ENCODE measurements at regions not wholly inside any gene's neighbourhood (a gene's known extent, or its start where the extent isn't known, plus 50 kb on each side); places are given as distances from the start of the nearest gene placed in this dataset.

DNA sequence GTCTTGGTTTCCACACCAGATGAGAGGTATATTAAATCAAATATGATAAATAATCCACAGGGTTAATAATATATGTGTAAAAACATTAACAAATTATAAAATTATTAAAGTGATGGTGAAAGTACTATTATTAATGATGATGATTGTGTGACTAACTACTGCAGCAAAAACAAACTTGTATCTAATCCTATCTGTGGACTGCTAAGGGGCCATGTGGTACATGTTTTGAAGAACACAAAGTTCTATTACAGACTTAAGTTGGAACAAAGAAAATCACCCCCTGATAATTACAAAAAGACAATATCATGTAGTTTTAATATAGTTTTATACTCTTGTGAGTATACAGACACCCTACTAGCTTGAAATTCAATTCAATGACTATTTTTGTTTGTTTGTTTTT is 504.2 kb upstream of the NBEA start:
- no peak for DNase-seq (ENCODE audit: low spot score)
- no peak for FAIRE-seq

GRCh38 chr13:34452831-34453230 is 489.2 kb upstream of the NBEA start:
- no peak for DNase-seq (ENCODE audit: low spot score)
- no peak for FAIRE-seq

GRCh38 chr13:34458756-34459715 is 483.0 kb upstream of the NBEA start:
- FAIRE-seq: no peak
- DNase-seq (ENCODE audit: low spot score): no peak

GRCh38 chr13:34459856-34460255 is 482.2 kb upstream of the NBEA start:
- FAIRE-seq: no peak
- DNase-seq (ENCODE audit: low spot score): no peak

GRCh38 chr13:34462843-34463242 is 479.2 kb upstream of the NBEA start:
- peak; percentile 26 for DNase-seq (ENCODE audit: low spot score)
- no peak for FAIRE-seq

GRCh38 chr13:34464011-34464410 is 478.1 kb upstream of the NBEA start:
- no peak for FAIRE-seq
- DNase-seq (ENCODE audit: low spot score): no peak

- DNase-seq (ENCODE audit: low spot score): no peak
- no peak for FAIRE-seq
Measured at GRCh38 chr13:34465423-34465922, 476.6 kb upstream of the NBEA start.

DNA sequence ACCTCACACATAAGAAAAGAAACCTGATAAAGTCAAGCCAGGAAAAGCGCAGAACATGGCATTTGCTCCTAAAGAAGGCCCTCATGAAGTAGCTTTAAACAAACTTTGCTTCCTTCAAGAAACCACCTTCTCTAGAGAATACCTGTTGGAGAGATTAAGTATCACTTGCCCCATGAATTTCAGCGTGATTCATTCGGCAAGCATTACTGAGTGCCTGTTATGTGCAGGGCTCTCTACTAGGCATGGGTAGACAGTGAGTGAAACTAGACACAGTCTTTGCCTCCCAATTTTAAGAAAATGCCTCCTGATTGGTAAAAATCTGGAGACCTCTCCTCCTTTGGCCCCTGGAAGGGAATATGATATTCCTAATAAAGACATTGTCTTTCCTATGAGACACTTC is 475.8 kb upstream of the NBEA start:
- no peak for FAIRE-seq
- DNase-seq (ENCODE audit: low spot score): no peak

- no peak for FAIRE-seq
Measured at GRCh38 chr13:34467450-34468083, 474.5 kb upstream of the NBEA start.

GRCh38 chr13:34469196-34469986 is 472.7 kb upstream of the NBEA start:
- FAIRE-seq (no peak), DNase-seq (ENCODE audit: low spot score) (no peak)

More at GRCh38 chr13:34467450-34468083, 474.5 kb upstream of the NBEA start:
- no peak for DNase-seq (ENCODE audit: low spot score)

- DNase-seq (ENCODE audit: low spot score) (no peak), FAIRE-seq (no peak)
Measured at GRCh38 chr13:34474187-34474868, 467.7 kb upstream of the NBEA start.

- no peak for DNase-seq (ENCODE audit: low spot score)
- no peak for FAIRE-seq
Measured at GRCh38 chr13:34478376-34478775, 463.7 kb upstream of the NBEA start.

GRCh38 chr13:34502011-34502410 is 440.1 kb upstream of the NBEA start:
- no peak for FAIRE-seq
- DNase-seq (ENCODE audit: low spot score): no peak

DNA sequence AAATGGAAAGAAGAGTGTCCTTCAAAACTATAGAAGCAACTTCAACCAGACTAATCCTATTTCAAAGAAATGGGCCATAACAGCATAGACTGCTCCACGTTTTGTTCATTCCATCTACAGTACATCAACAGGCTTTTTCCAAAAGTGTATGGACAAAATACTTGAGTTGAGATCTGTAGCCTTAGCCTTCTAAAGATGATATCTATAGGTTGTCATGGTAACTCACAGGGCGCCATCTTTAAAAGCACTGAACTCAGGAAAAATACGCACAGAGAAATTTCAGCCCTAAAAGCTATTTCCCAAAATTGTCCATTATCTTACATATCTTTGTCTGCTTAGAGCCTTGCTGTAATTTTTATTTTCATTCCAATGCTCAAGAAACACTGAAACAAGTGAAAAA is 439.4 kb upstream of the NBEA start:
- DNase-seq (ENCODE audit: low spot score) (no peak), FAIRE-seq (no peak)

- DNase-seq (ENCODE audit: low spot score): no peak
- no peak for FAIRE-seq
Measured at GRCh38 chr13:34506796-34507195, 435.3 kb upstream of the NBEA start.

DNA sequence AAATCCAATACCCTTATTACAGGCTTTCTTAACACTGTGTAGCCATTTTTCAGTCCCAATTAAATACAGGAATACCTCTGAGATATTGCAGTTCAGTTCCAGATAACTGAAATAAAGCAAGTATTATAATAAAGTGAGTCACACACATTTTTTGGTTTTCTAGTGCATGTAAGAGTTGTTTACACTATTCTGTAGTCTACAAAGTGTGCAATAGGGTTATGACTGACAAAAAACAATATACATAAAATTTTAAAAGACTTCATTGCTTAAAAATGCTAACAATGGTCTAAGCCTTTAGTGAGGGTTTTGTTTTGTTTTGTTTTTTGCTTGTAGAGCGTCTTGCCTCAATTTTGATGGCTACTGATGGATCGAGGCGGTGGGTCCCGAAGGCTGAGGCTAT is 434.4 kb upstream of the NBEA start:
- FAIRE-seq: no peak
- DNase-seq (ENCODE audit: low spot score): no peak

GRCh38 chr13:34512817-34513216 is 429.3 kb upstream of the NBEA start:
- no peak for DNase-seq (ENCODE audit: low spot score)
- no peak for FAIRE-seq

GRCh38 chr13:34513526-34513925 is 428.5 kb upstream of the NBEA start:
- DNase-seq (ENCODE audit: low spot score) (no peak), FAIRE-seq (no peak)

DNA sequence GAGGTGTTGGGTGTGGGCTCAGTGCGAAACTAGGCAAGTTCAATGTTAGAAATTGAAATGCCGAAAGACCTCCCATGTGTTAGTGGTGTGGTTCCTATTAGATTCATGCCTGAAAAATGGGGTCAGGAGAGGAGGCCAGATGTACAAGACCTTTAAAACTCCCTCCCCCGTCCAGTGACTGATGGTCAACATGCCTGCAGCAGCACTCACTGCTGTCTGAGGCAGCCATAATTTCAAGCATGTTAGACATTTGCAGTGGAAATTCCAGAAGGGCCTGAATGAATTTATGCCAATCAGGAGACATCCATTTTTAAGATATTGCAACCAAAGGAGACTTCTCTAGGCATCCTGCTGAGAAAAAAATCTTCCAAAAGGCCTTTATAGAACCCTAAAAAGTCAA is 426.9 kb upstream of the NBEA start:
- DNase-seq (ENCODE audit: low spot score) (no peak), FAIRE-seq (no peak)

- no peak for DNase-seq (ENCODE audit: low spot score)
- no peak for FAIRE-seq
Measured at GRCh38 chr13:34521171-34521570, 420.9 kb upstream of the NBEA start.

GRCh38 chr13:34522808-34523207 is 419.3 kb upstream of the NBEA start:
- FAIRE-seq: no peak
- DNase-seq (ENCODE audit: low spot score): no peak
